HEK293T (cell line): ENCODE measurements at regions not wholly inside any gene's neighbourhood (a gene's known extent, or its start where the extent isn't known, plus 50 kb on each side); places are given as distances from the start of the nearest gene placed in this dataset.

ENCODE experiments used
- CTCF ChIA-PET: fragments of 350-600 bp; formaldehyde crosslinking; extraction: SDS; loops from one replicate; lab custom pipeline; 2021; ENCODE audit warnings: antibody characterized with exemption, inconsistent platforms; lab: Yijun Ruan, JAX
- POLR2A ChIA-PET: fragments of 350-600 bp; formaldehyde crosslinking; extraction: SDS; loops from one replicate; lab custom pipeline; 2020; ENCODE audit warnings: antibody characterized with exemption, inconsistent platforms; lab: Yijun Ruan, JAX
- DNase-seq: peaks from one replicate; pipeline ENCODE4 v3.0.0; 2012; ENCODE audit warnings: mixed read lengths; ENCODE audit errors: extremely low spot score
- ARNT ChIP-seq: fragments of 450-650 bp; IDR thresholded peaks from 2 replicates; pipeline ENCODE4 v1.6.1; 2017; ENCODE audit warnings: mild to moderate bottlenecking
- BHLHE40 ChIP-seq: fragments of 450-650 bp; IDR thresholded peaks from 2 replicates; pipeline ENCODE4 v1.6.1; 2016; ENCODE audit warnings: mild to moderate bottlenecking, moderate library complexity, borderline replicate concordance
- CTBP1 ChIP-seq: fragments of 450-650 bp; IDR thresholded peaks from 2 replicates; pipeline ENCODE4 v1.6.1; 2016; ENCODE audit warnings: borderline replicate concordance
- ELF4 ChIP-seq: fragments of 450-650 bp; IDR thresholded peaks from 2 replicates; pipeline ENCODE4 v1.6.1; 2017; ENCODE audit warnings: antibody characterized with exemption
- FOXA1 ChIP-seq: fragments of 450-650 bp; IDR thresholded peaks from 2 replicates; pipeline ENCODE4 v1.6.1; 2016; ENCODE audit warnings: mild to moderate bottlenecking
- FOXK2 ChIP-seq: fragments of 450-650 bp; IDR thresholded peaks from 2 replicates; pipeline ENCODE4 v1.6.1; 2016; ENCODE audit warnings: mild to moderate bottlenecking
- FOXM1 ChIP-seq: fragments of 450-650 bp; IDR thresholded peaks from 2 replicates; pipeline ENCODE4 v1.6.1; 2017; ENCODE audit warnings: mild to moderate bottlenecking, borderline replicate concordance
- HDGF ChIP-seq: fragments of 450-650 bp; IDR thresholded peaks from 2 replicates; pipeline ENCODE4 v1.6.1; 2017; ENCODE audit warnings: antibody characterized with exemption, borderline replicate concordance
- L3MBTL2 ChIP-seq: fragments of 450-650 bp; conservative IDR thresholded peaks from 2 replicates; pipeline ENCODE4 v1.6.1; 2016; ENCODE audit warnings: mild to moderate bottlenecking
- LEF1 ChIP-seq: fragments of 450-650 bp; IDR thresholded peaks from 2 replicates; pipeline ENCODE4 v1.6.1; 2017; ENCODE audit warnings: mild to moderate bottlenecking, borderline replicate concordance
- NFRKB ChIP-seq: fragments of 450-650 bp; IDR thresholded peaks from 2 replicates; pipeline ENCODE4 v1.6.1; 2016; ENCODE audit warnings: mild to moderate bottlenecking, moderate library complexity
- SP1 ChIP-seq: fragments of 450-650 bp; IDR thresholded peaks from 2 replicates; pipeline ENCODE4 v1.6.1; 2017
- SUZ12 ChIP-seq: fragments of 450-650 bp; IDR thresholded peaks from 2 replicates; pipeline ENCODE4 v1.6.1; 2016; ENCODE audit warnings: mild to moderate bottlenecking
- TARDBP ChIP-seq: fragments of 450-650 bp; IDR thresholded peaks from 2 replicates; pipeline ENCODE4 v1.6.1; 2016
- ZNF384 ChIP-seq: fragments of 450-650 bp; IDR thresholded peaks from 2 replicates; pipeline ENCODE4 v1.6.1; 2016
- TF ChIP-seq, protein P1 (sequence below): fragments of 450-650 bp; IDR thresholded peaks from 2 replicates; pipeline ENCODE4 v1.6.1; 2016

DNA sequence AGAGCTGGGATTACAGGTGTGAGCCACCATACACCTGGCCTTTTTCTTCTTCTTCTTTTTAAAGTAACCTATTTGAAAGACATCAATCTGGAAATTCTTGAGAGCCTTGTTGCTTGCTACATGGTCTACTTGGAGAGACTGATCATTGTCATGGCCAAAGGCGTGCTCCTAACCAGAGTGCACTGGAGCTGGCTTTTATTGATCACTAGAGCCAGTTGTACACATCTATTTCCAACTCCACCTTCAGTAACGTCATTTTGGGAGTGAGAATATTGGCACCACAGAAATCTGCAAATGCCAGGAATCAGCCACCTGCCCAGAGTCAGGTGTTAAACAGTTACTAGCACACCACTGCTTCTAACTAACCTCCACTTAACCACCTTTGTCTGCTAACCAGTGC is 735.1 kb downstream of the TYW1 start:
- TF ChIP-seq NFRKB (no peak), TARDBP (no peak), BHLHE40 (no peak)
- no peak for DNase-seq
- POLR2A ChIA-PET: no interaction called here
- CTCF ChIA-PET: no interaction called here

DNA sequence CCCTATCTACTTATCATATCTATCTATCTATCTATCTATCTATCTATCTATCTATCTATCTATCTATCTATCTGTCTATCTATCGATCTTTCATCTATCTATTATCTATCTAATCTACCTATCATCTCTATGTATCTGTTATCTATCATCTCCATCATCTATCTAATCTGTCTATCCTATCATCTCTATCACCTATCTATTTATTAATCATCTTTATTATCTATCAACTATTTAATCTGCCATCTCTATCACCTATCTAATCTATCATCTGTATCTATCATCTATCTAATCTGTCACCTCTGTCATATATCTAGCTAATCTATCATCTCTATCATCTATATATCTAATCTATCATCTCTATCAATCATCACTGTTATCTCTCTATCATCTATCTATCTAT is 736.3 kb downstream of the TYW1 start:
- POLR2A ChIA-PET: no interaction called here
- TF ChIP-seq CTBP1: no peak
- no peak for TF ChIP-seq FOXM1
- TF ChIP-seq TARDBP: no peak
- CTCF ChIA-PET: no interaction called here
- DNase-seq: no peak

DNA sequence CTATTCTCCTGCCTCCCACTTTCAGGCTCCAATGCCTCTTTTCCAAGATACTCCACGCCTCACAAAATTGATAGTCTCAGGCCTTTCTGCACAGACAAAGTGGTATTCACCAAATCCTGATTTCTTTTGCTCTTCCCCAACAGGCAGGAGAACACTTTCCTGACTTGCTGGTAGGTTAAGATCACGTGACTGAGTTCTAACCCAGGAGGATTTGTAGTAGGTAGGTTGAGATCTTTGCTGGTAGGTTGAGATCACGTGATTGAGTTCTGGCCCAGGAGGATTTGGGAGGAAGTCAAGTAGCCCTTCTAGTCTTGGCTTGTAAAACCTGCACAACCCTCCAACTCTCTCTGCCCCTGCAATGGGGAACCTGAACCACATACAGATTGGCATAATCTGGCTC is 741.5 kb downstream of the TYW1 start:
- ChIA-PET CTCF (no interaction called here), POLR2A (no interaction called here)
- DNase-seq: no peak
- TF ChIP-seq LEF1 (no peak), BHLHE40 (no peak), FOXK2 (no peak), ZNF384 (no peak)

DNA sequence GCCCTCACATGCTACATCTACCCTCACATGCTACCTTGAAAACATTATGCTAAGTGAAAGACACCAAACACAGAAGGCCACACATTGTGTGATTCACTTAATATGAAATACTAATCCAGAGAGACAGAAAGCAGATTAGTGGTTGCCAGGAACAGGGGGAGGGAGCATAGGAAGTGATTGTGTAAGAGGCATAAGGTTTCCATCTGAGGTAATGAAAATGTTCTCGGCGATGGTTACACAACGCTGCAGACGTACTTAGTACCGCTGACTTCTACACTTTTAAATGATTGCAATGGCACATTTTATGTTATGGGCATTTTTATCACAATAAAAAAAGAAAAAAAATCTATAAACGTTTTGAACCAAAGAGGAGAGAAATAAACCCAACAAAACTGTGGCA is 742.3 kb downstream of the TYW1 start:
- ChIA-PET POLR2A (no interaction called here), CTCF (no interaction called here)
- no peak for DNase-seq
- TF ChIP-seq SP1 (no peak), SUZ12 (no peak), ARNT (no peak), ZNF384 (no peak), TARDBP (no peak), FOXA1 (no peak), L3MBTL2 (no peak), BHLHE40 (no peak), NFRKB (no peak), CTBP1 (no peak), FOXK2 (no peak), ELF4 (no peak), HDGF (no peak), FOXM1 (no peak), LEF1 (no peak)
- TF ChIP-seq, protein P1, sequence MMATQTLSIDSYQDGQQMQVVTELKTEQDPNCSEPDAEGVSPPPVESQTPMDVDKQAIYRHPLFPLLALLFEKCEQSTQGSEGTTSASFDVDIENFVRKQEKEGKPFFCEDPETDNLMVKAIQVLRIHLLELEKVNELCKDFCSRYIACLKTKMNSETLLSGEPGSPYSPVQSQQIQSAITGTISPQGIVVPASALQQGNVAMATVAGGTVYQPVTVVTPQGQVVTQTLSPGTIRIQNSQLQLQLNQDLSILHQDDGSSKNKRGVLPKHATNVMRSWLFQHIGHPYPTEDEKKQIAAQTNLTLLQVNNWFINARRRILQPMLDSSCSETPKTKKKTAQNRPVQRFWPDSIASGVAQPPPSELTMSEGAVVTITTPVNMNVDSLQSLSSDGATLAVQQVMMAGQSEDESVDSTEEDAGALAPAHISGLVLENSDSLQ: no peak

DNA sequence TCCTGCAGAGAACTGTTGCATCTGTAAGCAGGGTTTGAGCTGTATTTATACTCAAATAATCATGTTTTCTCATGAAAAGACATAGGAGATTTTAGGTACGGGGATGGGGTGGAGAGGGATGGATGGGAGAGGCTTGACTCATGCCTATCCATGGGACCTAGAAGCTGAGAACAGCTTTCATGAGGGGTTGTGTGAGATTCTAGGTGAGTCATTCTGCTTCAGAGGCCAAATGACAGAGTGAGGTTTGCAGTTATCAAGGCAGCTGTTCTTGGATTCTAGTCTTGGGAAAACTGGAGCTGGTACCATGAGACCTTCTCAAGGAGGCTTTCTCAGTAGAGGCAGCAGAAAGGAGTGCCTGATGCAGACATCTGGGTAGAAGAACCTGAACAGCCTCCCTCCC is 746.9 kb downstream of the TYW1 start:
- CTCF ChIA-PET: interaction anchor here (0.6 kb wide), 1 partner anchor 259 kb away, joined by 3 read pairs; no protein-coding TSS in a partner anchor
- DNase-seq: no peak

DNA sequence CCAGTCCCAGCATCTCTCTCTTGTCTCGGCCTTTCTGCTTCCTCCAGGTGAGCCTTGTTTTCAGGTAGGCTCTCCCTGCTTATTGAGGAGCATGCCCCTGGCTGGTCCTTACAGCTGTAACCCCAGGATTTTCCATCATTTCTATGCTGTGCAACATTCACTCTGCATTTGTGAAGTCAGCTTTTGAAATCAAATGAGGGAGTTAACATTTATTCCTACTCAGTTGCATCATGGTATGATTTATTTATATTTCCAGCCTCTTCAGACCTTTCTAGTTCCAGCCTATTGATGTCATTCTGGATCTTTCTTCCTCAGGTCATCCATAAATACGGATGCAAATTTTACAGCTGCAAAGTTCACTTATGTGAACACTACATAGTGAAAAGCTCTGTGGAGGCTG is 755.6 kb downstream of the TYW1 start:
- CTCF ChIA-PET: no interaction called here
- POLR2A ChIA-PET: no interaction called here
- no peak for DNase-seq
- TF ChIP-seq LEF1 (no peak), ZNF384 (no peak), SP1 (no peak), CTBP1 (no peak), FOXM1 (no peak), FOXA1 (no peak), NFRKB (no peak), L3MBTL2 (no peak)

More for the DNA sequence above, 746.9 kb downstream of the TYW1 start:
- no peak for TF ChIP-seq ZNF384
- no peak for TF ChIP-seq FOXM1
- TF ChIP-seq SP1: no peak
- no peak for TF ChIP-seq HDGF
- TF ChIP-seq L3MBTL2: no peak
- TF ChIP-seq LEF1: no peak
- TF ChIP-seq TARDBP: no peak
- TF ChIP-seq BHLHE40: no peak
- TF ChIP-seq, protein P1: no peak
- POLR2A ChIA-PET: no interaction called here

DNA sequence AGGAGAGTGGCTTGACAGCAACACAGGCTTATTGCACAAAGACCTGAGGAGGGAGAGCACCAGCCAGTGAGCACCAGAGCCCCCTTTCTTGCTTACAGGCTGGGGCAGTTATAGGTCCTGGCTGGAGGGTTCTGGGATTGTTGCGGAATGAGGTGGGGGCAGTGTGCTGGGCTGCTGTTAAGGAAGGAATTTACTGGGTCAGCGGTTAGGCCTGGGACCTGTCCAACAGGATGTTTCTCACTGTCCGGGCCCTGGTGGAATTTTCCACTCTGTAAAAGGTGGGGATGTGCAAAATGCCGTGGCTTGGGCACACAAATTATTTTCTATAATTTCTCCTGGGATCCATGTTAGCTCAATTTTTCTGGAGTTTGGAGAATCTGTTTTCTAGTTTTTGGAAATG is 757.3 kb downstream of the TYW1 start:
- no peak for TF ChIP-seq LEF1
- TF ChIP-seq HDGF: no peak
- no peak for TF ChIP-seq ZNF384
- TF ChIP-seq L3MBTL2: no peak
- TF ChIP-seq FOXK2: no peak
- TF ChIP-seq, protein P1: no peak
- no peak for TF ChIP-seq BHLHE40
- TF ChIP-seq CTBP1: no peak
- ChIA-PET CTCF (no interaction called here), POLR2A (no interaction called here)
- no peak for DNase-seq

DNA sequence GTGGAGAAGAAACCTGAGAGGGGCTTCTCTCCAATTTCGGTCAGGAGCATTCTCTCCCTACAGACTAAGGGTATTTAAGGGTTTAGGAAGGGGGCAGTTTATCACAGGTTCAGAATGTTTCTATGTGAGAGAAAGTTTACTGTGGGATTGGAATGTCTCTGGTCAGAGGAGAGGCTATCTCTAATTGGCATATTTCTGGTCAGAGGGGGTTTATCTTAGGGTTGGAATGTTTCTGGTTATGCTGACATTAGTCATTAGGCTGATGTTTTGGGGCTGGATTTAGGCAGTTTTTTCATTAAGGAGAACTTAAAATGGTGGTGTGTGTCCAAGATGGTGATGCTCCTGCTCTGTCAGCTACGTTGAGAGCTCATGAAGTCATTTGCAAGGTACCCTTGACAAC is 758.0 kb downstream of the TYW1 start:
- CTCF ChIA-PET: no interaction called here
- TF ChIP-seq L3MBTL2 (no peak), SP1 (no peak), HDGF (no peak), BHLHE40 (no peak)
- DNase-seq: no peak
- POLR2A ChIA-PET: no interaction called here
